Activated CD8-positive, alpha-beta memory T cell treated with anti-CD3 and anti-CD28 coated beads for 36 hours (primary cell): ENCODE measurements at regions not wholly inside any gene's neighbourhood (a gene's known extent, or its start where the extent isn't known, plus 50 kb on each side); places are given as distances from the start of the nearest gene placed in this dataset.
"Not testable (repeated sequence)": the region's sequence is repeated elsewhere in the genome, so short reads cannot be mapped to it uniquely, and the experiment has no call there.

Source experiments
- CTCF ChIA-PET: fragments of 350-600 bp; sonication (Branson Sonifier 250); formaldehyde crosslinking; loops from one replicate; lab custom pipeline; 2021; ENCODE audit warnings: antibody characterized with exemption; lab: Charles Lee
- POLR2A ChIA-PET: fragments of 350-600 bp; sonication (Branson Sonifier 250); formaldehyde crosslinking; loops from one replicate; lab custom pipeline; 2021; ENCODE audit warnings: antibody characterized with exemption; lab: Charles Lee

- ChIA-PET CTCF (no interaction called here), POLR2A (no interaction called here)
Measured at GRCh38 chr11:44387415-44387814, 77.5 kb upstream of the ALX4 start.

- ChIA-PET CTCF (no interaction called here), POLR2A (no interaction called here)
Measured at GRCh38 chr11:44387825-44388224, 77.9 kb upstream of the ALX4 start.

GRCh38 chr11:44388828-44389657, 79.1 kb upstream of the ALX4 start:
- ChIA-PET POLR2A (no interaction called here), CTCF (no interaction called here)

- POLR2A ChIA-PET: no interaction called here
Measured at GRCh38 chr11:44389963-44390605, 80.1 kb upstream of the ALX4 start.

GRCh38 chr11:44391004-44391403, 81.1 kb upstream of the ALX4 start:
- POLR2A ChIA-PET, CTCF ChIA-PET: not testable (repeated sequence)

More at GRCh38 chr11:44389963-44390605, 80.1 kb upstream of the ALX4 start:
- CTCF ChIA-PET: no interaction called here

GRCh38 chr11:44396746-44397145, 86.8 kb upstream of the ALX4 start:
- POLR2A ChIA-PET, CTCF ChIA-PET: not testable (repeated sequence)

GRCh38 chr11:44397586-44398178, 87.7 kb upstream of the ALX4 start:
- CTCF ChIA-PET: no interaction called here
- POLR2A ChIA-PET: no interaction called here

- CTCF ChIA-PET: no interaction called here
- POLR2A ChIA-PET: no interaction called here
Measured at GRCh38 chr11:44398266-44399030, 88.5 kb upstream of the ALX4 start.

- POLR2A ChIA-PET: no interaction called here
Measured at GRCh38 chr11:44399968-44400367, 90.0 kb upstream of the ALX4 start.

GRCh38 chr11:44400431-44400830, 90.5 kb upstream of the ALX4 start:
- ChIA-PET POLR2A (no interaction called here), CTCF (no interaction called here)

More at GRCh38 chr11:44399968-44400367, 90.0 kb upstream of the ALX4 start:
- CTCF ChIA-PET: no interaction called here

- POLR2A ChIA-PET: no interaction called here
- CTCF ChIA-PET: no interaction called here
Measured at GRCh38 chr11:44402466-44403075, 92.6 kb upstream of the ALX4 start.

- POLR2A ChIA-PET: no interaction called here
- CTCF ChIA-PET: no interaction called here
Measured at GRCh38 chr11:44403176-44403575, 93.2 kb upstream of the ALX4 start.

- CTCF ChIA-PET: no interaction called here
Measured at GRCh38 chr11:44403587-44404273, 93.8 kb upstream of the ALX4 start.

GRCh38 chr11:44404301-44404700, 94.4 kb upstream of the ALX4 start:
- POLR2A ChIA-PET: no interaction called here
- CTCF ChIA-PET: no interaction called here

More at GRCh38 chr11:44403587-44404273, 93.8 kb upstream of the ALX4 start:
- POLR2A ChIA-PET: no interaction called here

- POLR2A ChIA-PET: no interaction called here
- CTCF ChIA-PET: no interaction called here
Measured at GRCh38 chr11:44404736-44405395, 94.9 kb upstream of the ALX4 start.

GRCh38 chr11:44407211-44407996, 97.5 kb upstream of the ALX4 start:
- CTCF ChIA-PET: no interaction called here

GRCh38 chr11:44408141-44408540, 98.2 kb upstream of the ALX4 start:
- POLR2A ChIA-PET: no interaction called here

More at GRCh38 chr11:44407211-44407996, 97.5 kb upstream of the ALX4 start:
- POLR2A ChIA-PET: no interaction called here

More at GRCh38 chr11:44408141-44408540, 98.2 kb upstream of the ALX4 start:
- CTCF ChIA-PET: no interaction called here
